ENCODE measurements at regions not wholly inside any gene's neighbourhood (a gene's known extent, or its start where the extent isn't known, plus 50 kb on each side); places are given as distances from the start of the nearest gene placed in this dataset.

- DNase-seq (ENCODE audit: extremely low spot score): no peak
- TF ChIP-seq CTCF (IDR thresholded peaks at IDR 0.05; ENCODE audit: control extremely low read depth, extremely low read depth, low read depth, missing control alignments): no peak
- CTCF ChIA-PET: no interaction called here
- POLR2A ChIA-PET: no interaction called here
Measured at GRCh38 chr12:116398193-116398592, 120.7 kb upstream of the MED13L start.

DNA sequence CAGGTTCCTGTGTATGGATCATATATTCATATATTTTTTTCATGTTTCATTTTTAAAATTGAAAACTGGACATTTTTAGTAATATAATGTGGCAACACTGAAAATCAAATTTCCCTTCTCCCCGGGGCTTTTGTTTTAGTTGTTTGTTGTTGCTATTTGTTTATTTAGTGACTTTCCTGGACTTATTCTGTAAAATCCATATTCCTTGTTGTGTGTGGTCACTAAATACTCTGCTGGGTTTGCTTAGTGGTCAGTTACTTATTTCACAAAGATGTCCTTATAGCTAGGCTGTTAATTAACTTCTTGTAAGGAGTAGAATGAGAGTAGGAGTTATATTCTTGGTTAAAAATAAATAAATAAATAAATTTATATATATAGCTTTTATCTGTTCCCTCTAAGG is 121.6 kb upstream of the MED13L start:
- ChIA-PET CTCF (no interaction called here), POLR2A (no interaction called here)
- no peak for DNase-seq (ENCODE audit: extremely low spot score)
- no peak for TF ChIP-seq CTCF (IDR thresholded peaks at IDR 0.05; ENCODE audit: control extremely low read depth, extremely low read depth, low read depth, missing control alignments)

- POLR2A ChIA-PET: no interaction called here
- DNase-seq (ENCODE audit: extremely low spot score): no peak
- CTCF ChIA-PET: no interaction called here
- no peak for TF ChIP-seq CTCF (IDR thresholded peaks at IDR 0.05; ENCODE audit: control extremely low read depth, extremely low read depth, low read depth, missing control alignments)
Measured at GRCh38 chr12:116400636-116401372, 123.3 kb upstream of the MED13L start.

GRCh38 chr12:116401565-116401964 is 124.1 kb upstream of the MED13L start:
- DNase-seq (ENCODE audit: extremely low spot score): no peak
- ChIA-PET POLR2A (no interaction called here), CTCF (no interaction called here)
- no peak for TF ChIP-seq CTCF (IDR thresholded peaks at IDR 0.05; ENCODE audit: control extremely low read depth, extremely low read depth, low read depth, missing control alignments)

- POLR2A ChIA-PET: no interaction called here
- no peak for DNase-seq (ENCODE audit: extremely low spot score)
- CTCF ChIA-PET: interaction anchor here (1.4 kb wide), 1 partner anchor 9 kb away, joined by 5 read pairs; no protein-coding TSS in a partner anchor
- TF ChIP-seq CTCF (IDR thresholded peaks at IDR 0.05; ENCODE audit: control extremely low read depth, extremely low read depth, low read depth, missing control alignments): no peak
Measured at GRCh38 chr12:116402163-116402939, 124.9 kb upstream of the MED13L start.

DNA sequence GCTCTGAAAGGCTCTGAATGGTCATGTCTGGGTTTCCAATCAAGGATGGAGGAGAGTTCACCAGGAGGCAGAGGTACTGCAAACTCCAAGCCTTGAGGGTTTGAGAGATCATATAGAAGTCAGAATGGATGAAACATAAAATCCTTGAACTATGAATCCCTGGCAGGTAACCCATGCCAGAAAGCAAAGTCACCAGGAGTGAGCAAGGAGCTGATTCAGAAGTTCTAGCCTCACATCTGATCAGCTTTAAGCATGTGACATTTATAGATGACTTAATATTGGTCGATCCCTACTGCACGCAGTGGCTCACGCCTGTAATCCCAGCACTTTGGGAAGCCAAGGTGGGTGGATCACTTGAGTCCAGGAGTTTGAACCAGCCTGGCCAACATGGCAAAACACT is 126.1 kb upstream of the MED13L start:
- DNase-seq (ENCODE audit: extremely low spot score): no peak
- CTCF ChIA-PET: interaction anchor here (1.0 to 1.4 kb wide), 2 partner anchors 10 to 15 kb away, joined by 3 to 5 read pairs; no protein-coding TSS in a partner anchor
- TF ChIP-seq CTCF (IDR thresholded peaks at IDR 0.05; ENCODE audit: control extremely low read depth, extremely low read depth, low read depth, missing control alignments): no peak
- POLR2A ChIA-PET: no interaction called here

Data from GM10248 (cell line).